ENCODE measurements at regions not wholly inside any gene's neighbourhood (a gene's known extent, or its start where the extent isn't known, plus 50 kb on each side); places are given as distances from the start of the nearest gene placed in this dataset.

DNA sequence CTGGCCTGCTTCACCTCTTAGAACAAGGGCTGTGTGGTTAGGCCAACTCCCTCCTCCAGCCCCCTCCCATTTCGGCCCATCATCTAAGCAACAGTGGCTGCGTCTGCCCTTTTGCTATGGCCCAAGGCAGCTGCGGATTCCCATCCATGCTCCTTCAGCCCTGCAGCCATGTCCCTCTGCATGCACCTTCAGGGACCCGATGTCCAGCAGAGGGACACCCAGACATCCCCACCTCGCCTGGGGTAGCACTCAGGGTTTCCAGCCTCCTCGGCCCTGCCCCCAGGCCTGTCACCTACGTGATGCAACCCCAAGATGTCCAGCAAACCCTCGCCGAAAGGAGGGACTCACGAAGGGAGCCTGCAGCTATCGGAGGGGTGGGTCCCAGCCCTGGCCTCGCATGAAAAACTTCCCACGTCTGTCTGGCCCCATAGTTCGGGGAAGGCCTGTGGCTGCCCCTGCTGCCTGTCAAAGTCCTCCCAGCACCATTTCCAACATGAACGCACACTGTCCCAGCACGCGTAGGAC, 194.4 kb downstream of the CTTN start:
- TF ChIP-seq, protein P1, sequence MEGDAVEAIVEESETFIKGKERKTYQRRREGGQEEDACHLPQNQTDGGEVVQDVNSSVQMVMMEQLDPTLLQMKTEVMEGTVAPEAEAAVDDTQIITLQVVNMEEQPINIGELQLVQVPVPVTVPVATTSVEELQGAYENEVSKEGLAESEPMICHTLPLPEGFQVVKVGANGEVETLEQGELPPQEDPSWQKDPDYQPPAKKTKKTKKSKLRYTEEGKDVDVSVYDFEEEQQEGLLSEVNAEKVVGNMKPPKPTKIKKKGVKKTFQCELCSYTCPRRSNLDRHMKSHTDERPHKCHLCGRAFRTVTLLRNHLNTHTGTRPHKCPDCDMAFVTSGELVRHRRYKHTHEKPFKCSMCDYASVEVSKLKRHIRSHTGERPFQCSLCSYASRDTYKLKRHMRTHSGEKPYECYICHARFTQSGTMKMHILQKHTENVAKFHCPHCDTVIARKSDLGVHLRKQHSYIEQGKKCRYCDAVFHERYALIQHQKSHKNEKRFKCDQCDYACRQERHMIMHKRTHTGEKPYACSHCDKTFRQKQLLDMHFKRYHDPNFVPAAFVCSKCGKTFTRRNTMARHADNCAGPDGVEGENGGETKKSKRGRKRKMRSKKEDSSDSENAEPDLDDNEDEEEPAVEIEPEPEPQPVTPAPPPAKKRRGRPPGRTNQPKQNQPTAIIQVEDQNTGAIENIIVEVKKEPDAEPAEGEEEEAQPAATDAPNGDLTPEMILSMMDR (conservative IDR thresholded peaks at IDR 0.05; ENCODE audit: low read depth, low read length), result no peak
- TF ChIP-seq EZH2 (IDR thresholded peaks at IDR 0.05; ENCODE audit: borderline replicate concordance, low read depth, low read length, poor library complexity, severe bottlenecking), result no peak

All from A673 (cell line).